MM.1S (cell line): ENCODE measurements at regions not wholly inside any gene's neighbourhood (a gene's known extent, or its start where the extent isn't known, plus 50 kb on each side); places are given as distances from the start of the nearest gene placed in this dataset.

Experiments used
- EZH2 ChIP-seq: fragments of 300-600 bp; sonication (generic); optimal IDR thresholded peaks from 2 replicates; pipeline ENCODE3; 2017; ENCODE audit warnings: low read depth, mild to moderate bottlenecking, antibody characterized with exemption, low read length, mixed read lengths
- EZH2phosphoT487 ChIP-seq: fragments of 300-600 bp; sonication (generic); IDR thresholded peaks from 2 replicates; pipeline ENCODE4 v1.6.1; 2018; ENCODE audit warnings: antibody characterized with exemption, low read length
- TF ChIP-seq, protein P1 (sequence below): fragments of 300-600 bp; sonication (generic); IDR thresholded peaks from 2 replicates; pipeline ENCODE4 v1.5.1; 2016; ENCODE audit warnings: antibody characterized with exemption, low read length, mixed read lengths

DNA sequence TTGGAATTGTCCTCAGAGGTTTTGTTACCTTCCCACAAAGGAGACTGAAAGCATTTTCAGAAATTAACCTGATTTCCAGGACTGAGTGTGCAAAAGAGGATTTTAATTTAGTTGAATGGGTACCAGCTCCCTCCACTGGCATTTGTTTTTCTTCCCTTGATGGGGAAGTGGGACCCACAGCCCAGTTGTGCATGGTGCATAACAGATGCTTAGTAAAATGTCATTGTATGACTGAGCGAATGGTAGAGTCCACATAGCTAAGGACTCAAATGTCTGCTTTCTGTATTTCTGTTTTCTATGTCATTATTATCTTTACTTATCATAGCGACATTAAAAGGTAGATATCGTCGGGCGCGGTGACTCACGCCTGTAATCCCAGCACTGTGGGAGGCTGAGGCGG, 75.5 kb upstream of the RAPH1 start:
- TF ChIP-seq, protein P1, sequence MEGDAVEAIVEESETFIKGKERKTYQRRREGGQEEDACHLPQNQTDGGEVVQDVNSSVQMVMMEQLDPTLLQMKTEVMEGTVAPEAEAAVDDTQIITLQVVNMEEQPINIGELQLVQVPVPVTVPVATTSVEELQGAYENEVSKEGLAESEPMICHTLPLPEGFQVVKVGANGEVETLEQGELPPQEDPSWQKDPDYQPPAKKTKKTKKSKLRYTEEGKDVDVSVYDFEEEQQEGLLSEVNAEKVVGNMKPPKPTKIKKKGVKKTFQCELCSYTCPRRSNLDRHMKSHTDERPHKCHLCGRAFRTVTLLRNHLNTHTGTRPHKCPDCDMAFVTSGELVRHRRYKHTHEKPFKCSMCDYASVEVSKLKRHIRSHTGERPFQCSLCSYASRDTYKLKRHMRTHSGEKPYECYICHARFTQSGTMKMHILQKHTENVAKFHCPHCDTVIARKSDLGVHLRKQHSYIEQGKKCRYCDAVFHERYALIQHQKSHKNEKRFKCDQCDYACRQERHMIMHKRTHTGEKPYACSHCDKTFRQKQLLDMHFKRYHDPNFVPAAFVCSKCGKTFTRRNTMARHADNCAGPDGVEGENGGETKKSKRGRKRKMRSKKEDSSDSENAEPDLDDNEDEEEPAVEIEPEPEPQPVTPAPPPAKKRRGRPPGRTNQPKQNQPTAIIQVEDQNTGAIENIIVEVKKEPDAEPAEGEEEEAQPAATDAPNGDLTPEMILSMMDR = no peak
- TF ChIP-seq EZH2 (no peak), EZH2phosphoT487 (no peak)
